HTR-8/SVneo (cell line): ENCODE measurements at regions not wholly inside any gene's neighbourhood (a gene's known extent, or its start where the extent isn't known, plus 50 kb on each side); places are given as distances from the start of the nearest gene placed in this dataset.
A peak's percentile ranks its signal among the peaks of the same experiment; 100 is the strongest.

Experiments
- DNase-seq: peaks from one replicate; pipeline ENCODE4 v3.0.0; 2011; ENCODE audit warnings: low spot score, mixed read lengths; ENCODE audit not compliant: insufficient read length
- FAIRE-seq: peaks from 2 replicates; lab custom pipeline; 2011; peaks lifted over from hg19 to GRCh38; lab: Jason Lieb, UNC

- DNase-seq (no peak), FAIRE-seq (no peak)
These were observed 205.9 kb downstream of the IKZF2 start for GRCh38 chr2:212945526-212945925.

- FAIRE-seq: no peak
- DNase-seq: no peak
These were observed 208.1 kb downstream of the IKZF2 start for GRCh38 chr2:212943351-212943750.

GRCh38 chr2:212941361-212941760 is 210.1 kb downstream of the IKZF2 start:
- DNase-seq (no peak), FAIRE-seq (no peak)

GRCh38 chr2:212940816-212941215 is 210.6 kb downstream of the IKZF2 start:
- FAIRE-seq (no peak), DNase-seq (peak; percentile 3)

GRCh38 chr2:212939777-212940531 is 211.5 kb downstream of the IKZF2 start:
- no peak for FAIRE-seq
- no peak for DNase-seq

GRCh38 chr2:212938144-212938793 is 213.1 kb downstream of the IKZF2 start:
- FAIRE-seq (no peak), DNase-seq (no peak)

GRCh38 chr2:212936572-212936971 is 214.8 kb downstream of the IKZF2 start:
- no peak for FAIRE-seq
- DNase-seq: no peak

GRCh38 chr2:212935752-212936151 is 215.7 kb downstream of the IKZF2 start:
- DNase-seq: no peak
- FAIRE-seq: no peak

- no peak for FAIRE-seq
- no peak for DNase-seq
These were observed 220.1 kb downstream of the IKZF2 start for GRCh38 chr2:212931271-212931670.

GRCh38 chr2:212930556-212931260 is 220.7 kb downstream of the IKZF2 start:
- DNase-seq: no peak
- FAIRE-seq: no peak

GRCh38 chr2:212929971-212930370 is 221.4 kb downstream of the IKZF2 start:
- no peak for FAIRE-seq
- DNase-seq: no peak

- FAIRE-seq (no peak), DNase-seq (no peak)
These were observed 222.3 kb downstream of the IKZF2 start for GRCh38 chr2:212929116-212929515.

GRCh38 chr2:212928681-212929080 is 222.7 kb downstream of the IKZF2 start:
- FAIRE-seq: no peak
- no peak for DNase-seq

GRCh38 chr2:212926940-212927339 is 224.5 kb downstream of the IKZF2 start:
- FAIRE-seq: no peak

GRCh38 chr2:212923393-212923792 is 228.0 kb downstream of the IKZF2 start:
- no peak for DNase-seq
- FAIRE-seq: no peak

More at GRCh38 chr2:212926940-212927339, 224.5 kb downstream of the IKZF2 start:
- no peak for DNase-seq

- FAIRE-seq (no peak), DNase-seq (no peak)
These were observed 228.7 kb downstream of the IKZF2 start for GRCh38 chr2:212922701-212923100.

GRCh38 chr2:212921711-212922110 is 229.7 kb downstream of the IKZF2 start:
- FAIRE-seq (no peak), DNase-seq (no peak)

GRCh38 chr2:212921061-212921460 is 230.4 kb downstream of the IKZF2 start:
- DNase-seq (no peak), FAIRE-seq (no peak)

GRCh38 chr2:212919238-212919637 is 232.2 kb downstream of the IKZF2 start:
- no peak for DNase-seq
- no peak for FAIRE-seq

- DNase-seq (no peak), FAIRE-seq (no peak)
These were observed 233.1 kb downstream of the IKZF2 start for GRCh38 chr2:212918336-212918735.

- no peak for DNase-seq
- FAIRE-seq: no peak
These were observed 236.2 kb downstream of the IKZF2 start for GRCh38 chr2:212915121-212915782.
